ENCODE measurements at regions not wholly inside any gene's neighbourhood (a gene's known extent, or its start where the extent isn't known, plus 50 kb on each side); places are given as distances from the start of the nearest gene placed in this dataset.
"Not testable (repeated sequence)": the region's sequence is repeated elsewhere in the genome, so short reads cannot be mapped to it uniquely, and the experiment has no call there.

GRCh38 chr4:85018983-85019382 lies 52.5 kb upstream of the WDFY3 start:
- DNase-seq, result no peak

GRCh38 chr4:85019411-85019810 lies 52.9 kb upstream of the WDFY3 start:
- DNase-seq, result no peak

- no peak for DNase-seq
These were observed 58.2 kb upstream of the WDFY3 start for GRCh38 chr4:85024671-85025070.

DNA sequence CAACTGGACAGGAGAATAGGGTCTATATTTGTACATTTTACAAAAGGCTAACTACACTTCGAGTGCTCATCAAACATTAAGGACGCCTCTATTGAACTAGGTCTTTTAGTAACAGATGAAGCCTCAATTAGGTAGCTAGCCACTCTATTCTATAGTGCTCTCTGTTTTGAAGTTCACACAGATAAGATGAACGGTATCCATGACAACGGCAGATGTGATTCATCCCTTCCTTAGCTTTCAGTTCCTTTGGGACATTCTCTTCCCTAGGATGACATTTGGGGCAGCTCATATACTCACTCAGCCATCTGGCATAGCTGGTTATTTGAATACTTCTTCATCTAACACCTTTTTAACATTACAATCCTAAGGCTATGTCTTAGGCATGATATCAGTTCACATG lies 62.4 kb upstream of the WDFY3 start:
- no peak for DNase-seq

DNA sequence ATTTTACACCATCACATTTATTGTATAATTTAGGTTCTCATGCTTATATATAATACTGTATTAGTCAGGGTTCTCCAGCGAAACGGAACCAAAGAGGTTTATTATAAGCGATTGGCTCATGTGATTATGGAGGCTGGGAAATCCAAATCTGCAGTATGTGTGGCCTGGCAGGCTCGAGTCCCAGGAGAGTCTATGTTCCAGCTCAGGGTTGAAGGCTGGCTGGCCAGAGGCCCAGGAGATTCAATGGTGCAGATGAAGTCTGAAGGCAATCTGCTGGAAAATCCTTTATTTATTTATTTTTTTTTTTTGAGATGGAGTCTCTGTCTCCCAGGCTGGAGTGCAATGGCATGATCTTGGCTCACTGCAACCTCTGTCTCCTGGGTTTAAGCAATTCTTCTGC lies 63.0 kb upstream of the WDFY3 start:
- no peak for DNase-seq

DNA sequence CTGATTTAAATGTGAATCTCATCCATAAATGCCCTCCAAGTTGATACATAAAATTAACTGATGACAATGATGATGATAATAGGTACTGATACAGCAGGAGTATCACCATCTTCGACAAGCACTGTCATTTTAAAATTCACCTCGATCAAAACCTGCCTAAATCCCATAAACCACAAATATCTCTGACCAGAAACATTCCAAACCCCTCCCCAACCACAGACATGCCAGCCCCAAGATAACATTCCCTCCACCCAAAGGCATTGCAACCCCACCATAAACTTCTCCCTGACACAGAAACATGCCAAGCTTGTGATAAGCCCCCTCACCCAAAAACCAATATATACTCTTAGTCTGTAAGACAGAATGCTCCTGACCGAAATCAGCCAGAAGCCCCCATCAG lies 63.7 kb upstream of the WDFY3 start:
- no peak for DNase-seq

- not testable (repeated sequence) for DNase-seq
These were observed 67.3 kb upstream of the WDFY3 start for GRCh38 chr4:85033838-85034237.

DNA sequence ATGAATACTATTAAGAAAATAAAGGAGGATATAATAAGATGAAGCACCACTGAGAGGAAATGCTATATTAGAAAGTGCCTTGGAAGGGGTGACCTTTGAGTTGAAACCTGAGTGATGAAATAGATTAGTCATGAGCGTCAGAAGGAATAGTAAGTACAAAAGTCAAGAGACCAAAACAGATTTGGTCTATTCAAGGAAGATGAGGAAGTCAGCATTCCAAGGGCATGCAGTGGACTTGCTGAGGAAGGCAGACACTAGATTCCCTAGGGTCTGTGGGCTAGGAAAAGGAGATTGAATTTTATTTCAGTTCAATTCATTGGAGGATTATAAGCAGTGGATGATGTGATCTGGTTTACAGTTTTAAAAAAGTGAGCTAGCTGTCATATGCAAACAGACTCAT lies 73.0 kb upstream of the WDFY3 start:
- no peak for DNase-seq

GRCh38 chr4:85043812-85044496 lies 77.5 kb upstream of the WDFY3 start:
- DNase-seq, result not testable (repeated sequence)

DNA sequence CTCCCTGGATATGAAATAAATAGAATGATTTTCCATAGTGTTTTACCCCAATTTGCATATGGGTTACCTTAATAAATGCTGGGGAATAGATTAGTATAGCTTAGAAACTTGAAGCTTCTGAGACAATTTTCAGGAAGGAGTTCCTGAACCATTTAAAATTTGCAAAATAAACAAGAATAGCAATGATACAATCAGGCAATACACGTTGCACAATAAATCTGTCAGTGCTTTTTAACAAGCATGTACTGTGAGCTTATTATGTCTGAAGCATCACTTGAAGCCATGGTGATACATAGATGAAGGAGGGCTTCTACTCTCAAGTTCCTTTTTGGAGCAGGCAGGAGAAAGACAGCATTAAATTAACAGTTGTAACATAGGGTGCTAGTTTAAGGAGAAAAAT lies 84.2 kb upstream of the WDFY3 start:
- DNase-seq, result no peak

DNA sequence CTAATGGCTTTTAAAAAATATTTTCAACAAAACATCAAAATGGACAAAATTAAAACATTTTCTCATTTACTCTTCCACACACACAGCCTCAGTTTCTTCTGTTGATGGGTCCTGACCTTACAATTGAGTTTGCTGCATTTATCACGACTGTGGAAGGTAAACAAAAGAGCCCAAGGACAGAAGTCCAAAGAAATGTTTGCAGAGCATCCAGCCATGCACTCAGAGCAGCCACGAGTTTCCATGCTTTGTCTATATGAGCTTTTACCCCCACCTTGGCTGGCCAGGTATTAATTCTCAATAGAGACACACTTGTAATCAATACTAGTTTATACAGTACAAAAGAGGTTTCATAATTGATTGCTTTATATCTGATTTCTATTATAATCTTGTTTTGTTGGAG lies 85.0 kb upstream of the WDFY3 start:
- no peak for DNase-seq

- not testable (repeated sequence) for DNase-seq
These were observed 88.4 kb upstream of the WDFY3 start for GRCh38 chr4:85054925-85055324.

DNA sequence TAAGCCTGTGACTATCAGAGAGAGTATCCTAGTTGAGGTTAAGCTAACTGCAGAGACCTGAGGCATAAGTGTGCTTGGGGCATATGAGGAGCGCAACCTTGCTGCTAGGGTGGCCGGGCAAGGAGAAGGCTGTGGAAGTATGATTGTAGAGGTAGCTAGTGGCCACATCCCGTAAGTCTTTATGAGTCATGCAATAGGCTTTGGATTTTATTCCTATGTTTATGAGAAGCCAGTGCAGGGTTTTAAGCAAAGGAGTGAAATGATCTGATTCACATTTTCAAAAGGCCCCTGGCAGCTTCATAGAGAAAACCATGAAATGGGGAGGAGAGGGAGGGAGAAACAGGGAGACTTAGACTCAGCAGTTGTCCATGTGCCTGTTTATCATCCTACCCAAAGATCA lies 92.1 kb upstream of the WDFY3 start:
- no peak for DNase-seq

- no peak for DNase-seq
These were observed 95.5 kb upstream of the WDFY3 start for GRCh38 chr4:85061974-85062373.

DNA sequence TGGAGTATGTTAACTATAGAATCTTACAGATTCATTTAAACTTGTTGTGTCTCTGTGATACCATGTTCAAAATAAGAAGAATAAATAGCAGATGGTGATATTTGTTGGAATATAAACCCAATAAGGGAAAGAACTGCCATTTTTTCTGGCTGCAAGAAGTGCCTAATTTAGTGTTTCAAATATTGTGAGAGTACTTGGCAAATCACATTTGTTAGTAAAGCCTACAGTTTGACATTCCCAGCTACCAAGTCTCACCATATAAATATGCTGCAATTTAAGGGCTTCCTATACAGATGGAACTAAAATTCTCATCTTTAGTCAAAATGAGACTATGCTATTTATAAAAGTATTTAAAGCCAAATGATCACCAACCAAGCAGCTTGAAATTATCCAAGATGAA lies 96.0 kb upstream of the WDFY3 start:
- no peak for DNase-seq

DNA sequence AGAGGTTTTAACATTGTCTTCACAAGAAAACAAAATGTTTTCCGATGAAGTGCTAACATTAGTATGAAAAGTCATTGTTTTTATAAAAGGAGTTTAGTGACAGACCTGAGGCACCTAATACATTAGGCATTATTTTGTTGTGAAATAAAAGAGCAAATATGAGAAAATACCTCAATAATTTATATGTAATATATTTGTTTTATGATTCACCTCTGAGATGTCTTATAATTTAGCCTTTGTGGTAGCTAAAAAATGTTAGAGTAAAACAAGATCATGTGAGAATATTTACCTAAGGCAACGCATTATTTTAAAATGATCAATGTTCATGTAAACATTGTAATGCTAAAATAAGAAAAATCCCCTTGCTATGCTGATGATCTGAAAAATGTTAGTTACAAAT lies 100.9 kb upstream of the WDFY3 start:
- DNase-seq, result no peak

- DNase-seq, result no peak
These were observed 111.5 kb upstream of the WDFY3 start for GRCh38 chr4:85078016-85078415.

DNA sequence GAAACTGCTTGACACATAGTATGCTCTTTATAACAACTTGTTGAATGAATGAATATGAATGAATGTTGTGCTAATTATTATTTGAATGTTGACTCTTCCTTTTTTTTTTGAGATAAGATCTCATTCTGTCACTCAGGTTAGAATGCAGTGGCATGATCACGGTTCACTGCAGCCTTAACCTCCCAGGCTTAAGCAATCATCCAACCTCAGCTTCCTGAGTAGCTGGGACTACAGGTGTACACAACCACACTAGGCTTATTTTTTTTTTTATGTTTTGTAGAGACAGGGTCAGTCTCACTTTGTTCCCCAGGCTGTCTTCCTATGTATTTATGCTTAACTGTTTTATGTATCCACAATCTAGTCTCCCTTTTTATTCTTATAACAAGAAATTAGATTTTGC lies 114.7 kb upstream of the WDFY3 start:
- no peak for DNase-seq

GRCh38 chr4:85084371-85085094 lies 118.0 kb upstream of the WDFY3 start:
- peak in 1 of 2 experiments; percentile 34 for DNase-seq

DNA sequence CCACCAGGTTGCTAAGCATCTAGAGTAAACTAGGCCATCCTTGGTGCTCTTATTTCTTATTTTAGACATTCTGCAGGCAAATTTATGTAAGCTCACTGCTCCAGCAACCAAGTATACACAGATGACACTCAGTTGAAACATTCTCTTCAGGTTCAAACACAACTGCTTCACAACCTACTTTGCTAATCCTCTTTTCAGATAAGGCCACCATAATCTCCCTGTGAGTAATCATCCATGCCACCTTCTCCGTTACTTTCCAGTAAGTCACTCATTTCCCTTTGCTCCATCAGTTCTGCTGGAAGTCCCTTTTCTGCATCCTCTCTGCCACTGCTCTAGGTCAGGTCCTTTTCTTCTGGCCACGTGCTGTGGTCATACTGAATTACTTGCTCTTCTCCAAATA lies 120.2 kb upstream of the WDFY3 start:
- DNase-seq, result no peak

DNA sequence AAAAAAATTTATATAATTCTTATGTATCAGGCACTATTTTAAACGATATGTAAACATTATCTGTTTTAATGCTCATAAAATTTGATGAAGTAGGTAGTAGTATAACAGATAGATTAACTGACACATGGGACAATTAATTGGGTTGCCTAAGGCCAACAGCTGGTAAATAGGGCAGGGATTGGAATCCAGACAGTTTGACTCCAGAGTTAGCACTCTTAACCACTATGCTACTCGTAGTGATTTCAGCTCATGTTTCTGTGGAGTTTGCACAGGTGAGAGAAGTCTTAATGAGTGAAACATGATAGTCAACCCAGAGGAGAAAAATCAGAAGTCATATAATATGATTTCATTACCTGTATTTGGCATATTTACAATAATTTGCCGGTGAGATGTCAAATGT lies 126.0 kb upstream of the WDFY3 start:
- no peak for DNase-seq

- no peak for DNase-seq
These were observed 126.5 kb upstream of the WDFY3 start for GRCh38 chr4:85092943-85093342.

DNA sequence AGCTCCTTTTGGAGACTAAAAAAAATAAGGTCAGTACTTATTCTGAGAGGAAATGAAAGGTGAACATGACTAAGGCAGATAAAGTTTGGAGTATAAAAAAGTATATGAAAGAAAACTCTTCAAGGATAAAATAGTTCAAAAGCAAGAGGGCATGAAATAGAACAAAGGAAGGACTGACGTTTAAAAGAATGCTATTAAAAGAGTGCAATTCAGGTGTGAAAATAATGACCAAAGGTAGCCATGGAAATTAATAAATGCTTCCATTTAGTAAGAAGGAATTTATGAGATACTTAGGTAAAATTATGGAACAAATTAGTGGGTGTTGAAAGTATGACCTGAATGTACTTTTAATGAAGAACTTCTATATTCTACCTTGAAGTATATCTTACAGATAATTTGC lies 128.2 kb upstream of the WDFY3 start:
- no peak for DNase-seq

DNA sequence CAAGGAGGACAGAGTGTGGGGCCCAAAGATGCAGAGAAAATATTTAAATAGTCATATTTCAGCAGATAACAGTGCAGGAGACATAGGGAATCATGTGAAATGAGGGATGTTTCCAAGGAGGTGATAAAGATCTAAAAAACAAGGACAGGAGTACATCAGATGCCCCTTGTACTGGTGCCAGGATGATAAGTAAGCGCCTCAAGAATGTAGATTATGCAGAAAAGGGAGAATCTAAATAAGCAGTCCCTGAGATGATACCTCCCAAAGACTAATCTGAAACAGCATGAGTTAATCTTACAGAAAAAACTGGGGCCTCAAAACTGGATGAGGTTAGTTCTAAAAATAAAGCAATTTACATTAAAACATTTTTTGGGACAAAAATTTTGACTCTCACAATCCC lies 136.1 kb upstream of the WDFY3 start:
- DNase-seq, result no peak

DNA sequence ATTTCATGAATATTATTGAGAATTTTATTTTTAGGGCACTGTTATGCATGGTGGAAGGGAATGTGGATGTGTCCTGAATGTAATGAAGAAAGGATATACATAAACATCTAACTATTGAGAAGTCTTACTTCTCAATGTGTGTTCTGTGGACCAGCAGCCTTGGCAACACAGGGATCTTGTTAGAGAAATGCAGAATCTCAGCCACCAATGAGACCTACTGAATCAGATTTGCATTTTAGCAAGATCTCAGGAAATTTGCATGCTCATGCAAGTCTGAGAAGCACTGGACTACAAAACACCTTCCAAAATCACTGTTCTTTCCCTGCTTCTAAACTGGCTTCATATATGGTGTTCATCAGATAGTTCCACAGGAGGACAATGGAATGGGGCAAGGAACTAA lies 139.7 kb upstream of the WDFY3 start:
- no peak for DNase-seq
